ENCODE measurements at regions not wholly inside any gene's neighbourhood (a gene's known extent, or its start where the extent isn't known, plus 50 kb on each side); places are given as distances from the start of the nearest gene placed in this dataset.

DNA sequence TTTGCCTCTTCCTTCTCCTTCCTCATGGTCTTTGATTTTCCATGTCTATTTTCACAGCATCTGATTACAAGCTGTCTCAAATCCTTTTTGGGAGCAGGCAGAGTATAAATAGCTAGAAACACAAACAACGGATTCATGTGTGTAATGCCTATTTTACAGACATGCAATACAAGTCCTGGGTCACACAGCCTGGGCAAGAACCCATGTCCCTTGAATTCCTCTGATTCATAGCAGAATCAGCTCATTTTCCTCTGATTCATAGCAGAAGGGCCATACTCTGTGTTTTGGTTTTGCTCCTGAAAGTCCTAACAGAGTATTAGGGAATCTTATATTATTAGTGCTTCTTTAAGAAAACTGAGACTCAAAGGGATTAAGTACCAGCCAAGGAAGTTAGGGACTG lies 71.3 kb downstream of the IRX5 start:
- Histone ChIP-seq H3K4me1 (ENCODE audit: control insufficient read depth, insufficient read depth, low read length) (no peaks in the 10 kb centered on the region), H3K9me3 (ENCODE audit: control insufficient read depth, insufficient read depth, low read depth, low read length) (no peaks in the 10 kb centered on the region), H3K27me3 (ENCODE audit: control insufficient read depth, insufficient read depth, low read length) (no peaks in the 10 kb centered on the region)

DNA sequence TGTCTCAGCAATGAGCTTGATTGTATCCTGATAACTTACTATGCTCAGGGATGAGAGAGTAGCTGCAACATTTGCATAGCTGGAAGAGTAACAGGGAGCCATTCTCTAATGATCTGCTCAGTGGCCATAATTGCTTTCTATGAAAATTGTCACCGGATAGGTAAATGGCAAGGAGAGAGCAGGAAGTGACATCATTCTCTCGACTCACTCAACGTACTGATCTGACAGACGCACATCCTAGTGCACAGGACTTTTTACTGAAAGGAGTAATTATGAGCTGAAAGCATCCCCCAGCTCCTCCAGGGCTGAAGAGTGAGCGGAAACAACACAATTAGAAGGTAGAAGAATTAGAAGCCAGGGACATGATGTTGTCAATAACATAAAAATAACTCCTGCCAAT lies 71.8 kb downstream of the IRX5 start:
- Histone ChIP-seq H3K4me1 (ENCODE audit: control insufficient read depth, insufficient read depth, low read length) (no peaks in the 10 kb centered on the region), H3K36me3 (ENCODE audit: control insufficient read depth, insufficient read depth, low read length) (no peaks in the 10 kb centered on the region), H3K9me3 (ENCODE audit: control insufficient read depth, insufficient read depth, low read depth, low read length) (no peaks in the 10 kb centered on the region), H3K27ac (ENCODE audit: low read depth, low read length) (no peak overlapping the region), H3K4me3 (ENCODE audit: low read depth, low read length) (no peak overlapping the region), H3K9ac (ENCODE audit: low read length) (no peak overlapping the region), H3K27me3 (ENCODE audit: control insufficient read depth, insufficient read depth, low read length) (no peaks in the 10 kb centered on the region)

More for the DNA sequence above, 71.3 kb downstream of the IRX5 start:
- H3K4me3 ChIP-seq (ENCODE audit: low read depth, low read length) = no peak overlapping the region
- no peaks in the 10 kb centered on the region for H3K36me3 ChIP-seq (ENCODE audit: control insufficient read depth, insufficient read depth, low read length)
- H3K27ac ChIP-seq (ENCODE audit: low read depth, low read length) = no peak overlapping the region
- H3K9ac ChIP-seq (ENCODE audit: low read length) = no peak overlapping the region

DNA sequence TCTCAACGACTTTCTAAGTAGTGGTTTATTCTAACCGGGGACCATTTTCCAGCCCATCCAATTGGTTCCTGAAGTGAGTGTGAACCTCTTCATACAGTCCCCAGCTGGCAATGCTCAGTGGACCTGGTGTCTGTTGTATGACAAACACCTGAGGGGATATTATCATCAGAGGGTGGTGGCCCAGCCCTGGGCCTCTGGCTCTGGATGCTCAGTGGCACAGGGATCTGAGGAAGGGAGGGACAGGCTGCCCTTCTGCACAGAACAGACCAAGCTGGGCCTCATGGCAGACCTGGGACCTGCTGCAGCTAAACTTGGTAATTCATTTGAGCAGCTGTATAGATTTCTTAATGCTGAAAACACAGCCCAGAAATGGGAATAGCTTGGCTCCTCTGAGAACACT lies 72.6 kb downstream of the IRX5 start:
- H3K9me3 ChIP-seq (ENCODE audit: control insufficient read depth, insufficient read depth, low read depth, low read length) = no peaks in the 10 kb centered on the region
- no peak overlapping the region for H3K4me3 ChIP-seq (ENCODE audit: low read depth, low read length)
- no peaks in the 10 kb centered on the region for H3K36me3 ChIP-seq (ENCODE audit: control insufficient read depth, insufficient read depth, low read length)
- H3K4me1 ChIP-seq (ENCODE audit: control insufficient read depth, insufficient read depth, low read length) = no peaks in the 10 kb centered on the region
- no peaks in the 10 kb centered on the region for H3K27me3 ChIP-seq (ENCODE audit: control insufficient read depth, insufficient read depth, low read length)
- H3K9ac ChIP-seq (ENCODE audit: low read length) = no peak overlapping the region
- no peak overlapping the region for H3K27ac ChIP-seq (ENCODE audit: low read depth, low read length)

DNA sequence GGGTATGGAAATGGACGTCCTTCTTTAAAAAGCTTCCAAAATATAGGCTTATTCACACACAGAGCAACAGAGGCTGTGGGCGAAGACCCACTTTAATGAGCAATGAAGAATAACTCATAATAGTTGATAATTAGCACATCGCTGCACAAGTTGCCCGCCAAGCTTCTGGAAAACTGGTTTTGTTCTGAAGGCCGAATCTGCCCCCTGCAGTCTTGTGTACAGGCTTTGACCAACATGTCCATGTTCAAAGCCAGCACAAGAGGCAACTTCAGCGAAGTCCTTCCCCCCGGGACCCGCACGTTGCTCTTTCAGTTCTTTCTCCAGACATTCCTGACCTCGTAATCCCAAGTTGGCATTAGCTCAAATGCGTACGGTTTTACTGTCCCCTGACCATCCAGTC lies 73.3 kb downstream of the IRX5 start:
- no peaks in the 10 kb centered on the region for H3K4me1 ChIP-seq (ENCODE audit: control insufficient read depth, insufficient read depth, low read length)
- no peaks in the 10 kb centered on the region for H3K36me3 ChIP-seq (ENCODE audit: control insufficient read depth, insufficient read depth, low read length)
- H3K27me3 ChIP-seq (ENCODE audit: control insufficient read depth, insufficient read depth, low read length) = no peaks in the 10 kb centered on the region
- no peaks in the 10 kb centered on the region for H3K9me3 ChIP-seq (ENCODE audit: control insufficient read depth, insufficient read depth, low read depth, low read length)
- no peak overlapping the region for H3K4me3 ChIP-seq (ENCODE audit: low read depth, low read length)
- H3K27ac ChIP-seq (ENCODE audit: low read depth, low read length) = no peak overlapping the region
- no peak overlapping the region for H3K9ac ChIP-seq (ENCODE audit: low read length)

DNA sequence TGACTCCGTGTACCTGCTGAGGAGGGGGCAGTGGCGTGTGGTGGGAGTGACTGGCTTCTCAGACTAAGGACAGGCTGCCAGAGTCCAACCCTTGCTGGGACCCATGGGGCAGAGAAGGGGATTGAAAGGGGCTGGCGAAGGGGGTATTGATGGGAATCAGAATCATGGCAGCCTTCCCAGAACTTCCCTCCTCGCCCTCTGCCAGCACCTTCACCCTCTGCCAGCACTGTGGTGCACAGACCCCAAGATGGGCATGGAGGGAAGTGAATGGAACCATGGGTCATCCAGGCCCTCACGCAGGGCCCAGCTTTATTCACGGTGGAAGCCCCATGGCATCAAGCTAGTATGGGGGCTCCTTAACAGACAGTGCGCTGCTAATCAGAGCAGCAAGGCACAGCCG lies 76.8 kb downstream of the IRX5 start:
- H3K4me3 ChIP-seq (ENCODE audit: low read depth, low read length) = no peak overlapping the region
- H3K4me1 ChIP-seq (ENCODE audit: control insufficient read depth, insufficient read depth, low read length) = no peaks in the 10 kb centered on the region
- no peaks in the 10 kb centered on the region for H3K9me3 ChIP-seq (ENCODE audit: control insufficient read depth, insufficient read depth, low read depth, low read length)
- no peak overlapping the region for H3K9ac ChIP-seq (ENCODE audit: low read length)
- no peaks in the 10 kb centered on the region for H3K27me3 ChIP-seq (ENCODE audit: control insufficient read depth, insufficient read depth, low read length)
- no peak overlapping the region for H3K27ac ChIP-seq (ENCODE audit: low read depth, low read length)
- H3K36me3 ChIP-seq (ENCODE audit: control insufficient read depth, insufficient read depth, low read length) = no peaks in the 10 kb centered on the region

DNA sequence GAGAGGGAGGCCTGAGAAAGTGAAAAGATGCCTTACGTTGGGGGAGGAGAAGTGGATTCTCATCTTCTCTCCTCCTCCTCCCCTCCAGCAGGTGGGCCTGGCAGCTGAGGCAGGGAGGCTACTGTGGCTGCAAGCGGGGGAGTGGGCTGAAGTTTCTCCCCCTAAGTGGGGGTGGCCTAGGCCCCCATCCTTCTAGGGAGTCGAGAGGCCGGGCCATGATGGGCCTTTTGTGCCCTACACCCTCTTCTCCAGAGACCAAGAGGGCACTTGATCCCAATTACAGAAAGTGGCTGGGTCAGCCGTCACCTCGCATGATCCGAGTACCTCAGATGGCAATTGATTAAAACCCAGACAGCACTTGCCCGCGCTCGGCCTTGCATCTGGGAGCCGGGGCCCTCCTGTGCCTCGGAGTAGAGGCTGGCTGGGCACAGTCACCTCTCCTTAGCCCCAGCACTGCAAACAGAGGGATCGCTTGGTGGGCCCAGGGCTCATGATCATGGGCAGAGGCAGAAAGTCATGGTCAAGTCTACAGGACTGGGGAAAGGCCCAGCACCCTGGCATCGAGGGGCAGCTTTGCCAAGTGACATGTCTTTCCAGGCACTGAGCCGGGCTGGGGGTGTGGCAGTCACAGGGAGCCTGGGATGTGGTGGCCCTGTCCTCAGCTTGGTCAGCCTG lies 78.3 kb downstream of the IRX5 start:
- H3K9me3 ChIP-seq (ENCODE audit: control insufficient read depth, insufficient read depth, low read depth, low read length) = no peaks in the 10 kb centered on the region
- H3K27me3 ChIP-seq (ENCODE audit: control insufficient read depth, insufficient read depth, low read length) = no peaks in the 10 kb centered on the region
- no peak overlapping the region for H3K27ac ChIP-seq (ENCODE audit: low read depth, low read length)
- no peak overlapping the region for H3K4me3 ChIP-seq (ENCODE audit: low read depth, low read length)
- no peaks in the 10 kb centered on the region for H3K4me1 ChIP-seq (ENCODE audit: control insufficient read depth, insufficient read depth, low read length)
- no peak overlapping the region for H3K9ac ChIP-seq (ENCODE audit: low read length)
- H3K36me3 ChIP-seq (ENCODE audit: control insufficient read depth, insufficient read depth, low read length) = no peaks in the 10 kb centered on the region

DNA sequence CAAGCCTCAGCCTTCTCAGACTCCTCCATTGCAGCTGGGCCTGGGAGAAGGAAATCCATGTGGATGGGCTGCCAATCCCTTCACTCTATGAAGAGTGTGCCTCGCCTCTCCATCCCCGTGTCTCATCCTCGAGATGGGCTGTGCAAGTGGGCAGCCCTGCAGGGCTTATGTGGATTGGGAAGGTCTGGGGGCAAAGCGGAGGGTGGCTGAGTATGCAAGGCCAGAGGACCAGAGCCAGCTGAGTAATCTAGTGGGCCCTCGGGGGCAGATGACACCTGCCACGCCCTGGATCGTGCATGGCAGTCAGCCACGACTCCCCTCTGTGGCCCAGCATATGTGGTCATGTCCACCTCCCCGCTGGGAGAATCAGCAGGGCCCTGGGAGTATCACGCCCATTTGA lies 78.9 kb downstream of the IRX5 start:
- no peaks in the 10 kb centered on the region for H3K9me3 ChIP-seq (ENCODE audit: control insufficient read depth, insufficient read depth, low read depth, low read length)
- no peak overlapping the region for H3K9ac ChIP-seq (ENCODE audit: low read length)
- H3K27me3 ChIP-seq (ENCODE audit: control insufficient read depth, insufficient read depth, low read length) = no peaks in the 10 kb centered on the region
- no peak overlapping the region for H3K4me3 ChIP-seq (ENCODE audit: low read depth, low read length)
- H3K4me1 ChIP-seq (ENCODE audit: control insufficient read depth, insufficient read depth, low read length) = no peaks in the 10 kb centered on the region
- no peaks in the 10 kb centered on the region for H3K36me3 ChIP-seq (ENCODE audit: control insufficient read depth, insufficient read depth, low read length)
- no peak overlapping the region for H3K27ac ChIP-seq (ENCODE audit: low read depth, low read length)

DNA sequence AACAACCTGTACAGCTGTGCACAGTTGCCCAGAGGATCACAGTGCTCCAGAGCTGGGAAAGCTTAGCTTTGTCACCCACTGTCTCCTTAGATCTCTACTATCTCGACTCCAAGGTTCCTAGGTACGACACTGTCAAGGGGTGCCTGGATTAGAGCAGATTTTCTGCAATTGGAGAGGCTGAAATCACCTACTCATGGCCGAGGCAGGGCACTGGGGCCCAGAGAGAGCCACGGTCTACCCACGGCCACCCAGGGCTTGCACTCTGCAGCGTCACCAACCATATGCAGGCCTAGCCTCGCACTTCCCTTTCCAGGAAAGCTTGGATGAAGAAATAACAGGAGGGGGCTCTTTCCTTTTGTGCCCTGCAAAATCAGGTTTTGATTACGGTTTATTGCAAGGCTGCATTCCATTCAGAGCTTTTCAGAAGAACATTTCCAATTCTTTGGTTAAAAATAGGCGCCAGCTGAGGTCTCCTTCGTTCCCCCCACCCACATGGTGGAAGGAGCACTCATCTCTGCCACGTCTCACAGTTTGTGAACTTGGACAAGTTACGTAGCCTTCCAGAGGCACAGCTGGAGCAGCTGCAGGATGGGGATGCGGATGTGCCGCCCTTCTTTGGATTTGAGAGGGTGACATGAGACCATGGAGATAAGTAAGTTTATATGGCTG lies 80.0 kb downstream of the IRX5 start:
- Histone ChIP-seq H3K27me3 (ENCODE audit: control insufficient read depth, insufficient read depth, low read length) (no peaks in the 10 kb centered on the region), H3K27ac (ENCODE audit: low read depth, low read length) (no peak overlapping the region), H3K9ac (ENCODE audit: low read length) (no peak overlapping the region), H3K4me1 (ENCODE audit: control insufficient read depth, insufficient read depth, low read length) (no peaks in the 10 kb centered on the region), H3K4me3 (ENCODE audit: low read depth, low read length) (no peak overlapping the region), H3K36me3 (ENCODE audit: control insufficient read depth, insufficient read depth, low read length) (no peaks in the 10 kb centered on the region), H3K9me3 (ENCODE audit: control insufficient read depth, insufficient read depth, low read depth, low read length) (no peaks in the 10 kb centered on the region)

DNA sequence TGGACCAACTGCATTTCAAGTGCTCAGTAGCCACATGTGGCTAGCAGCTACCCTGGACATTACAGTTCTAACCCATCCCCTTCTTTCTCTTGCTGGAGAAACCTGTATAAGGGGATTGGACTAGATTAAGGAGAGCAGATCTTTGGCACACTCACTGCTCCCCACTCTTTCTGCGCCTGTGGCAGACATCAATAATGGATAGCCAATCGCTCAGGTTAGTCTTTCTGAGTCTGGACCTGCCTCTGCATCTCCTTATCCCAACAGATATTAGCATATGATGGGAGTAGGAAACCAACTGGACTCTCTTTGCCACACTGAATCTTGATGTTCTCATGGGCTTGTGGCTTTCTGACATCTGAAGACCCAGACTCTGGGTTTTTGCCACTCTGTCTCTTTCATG lies 81.7 kb downstream of the IRX5 start:
- no peak overlapping the region for H3K27ac ChIP-seq (ENCODE audit: low read depth, low read length)
- no peaks in the 10 kb centered on the region for H3K27me3 ChIP-seq (ENCODE audit: control insufficient read depth, insufficient read depth, low read length)
- H3K4me3 ChIP-seq (ENCODE audit: low read depth, low read length) = no peak overlapping the region
- H3K4me1 ChIP-seq (ENCODE audit: control insufficient read depth, insufficient read depth, low read length) = no peaks in the 10 kb centered on the region
- no peaks in the 10 kb centered on the region for H3K9me3 ChIP-seq (ENCODE audit: control insufficient read depth, insufficient read depth, low read depth, low read length)
- no peaks in the 10 kb centered on the region for H3K36me3 ChIP-seq (ENCODE audit: control insufficient read depth, insufficient read depth, low read length)
- no peak overlapping the region for H3K9ac ChIP-seq (ENCODE audit: low read length)

DNA sequence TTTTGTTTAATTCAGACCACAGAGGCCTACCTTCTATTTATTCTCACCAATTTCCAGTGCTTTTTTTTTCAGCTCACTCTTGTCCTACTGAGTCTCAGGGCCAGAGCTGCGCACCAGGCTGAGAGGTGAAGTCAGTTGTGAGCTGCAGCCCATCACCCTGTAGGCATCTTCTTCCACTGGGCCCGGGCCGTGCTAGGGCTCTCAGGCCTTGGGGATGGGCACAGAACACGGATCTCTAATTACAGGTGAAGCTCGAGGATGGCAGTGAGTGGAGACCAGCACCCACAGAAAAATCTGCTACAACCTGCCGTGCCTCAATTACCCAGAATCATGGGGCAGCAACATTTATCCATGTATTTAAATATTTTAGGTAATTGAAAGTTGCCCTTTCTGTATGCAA lies 82.1 kb downstream of the IRX5 start:
- no peaks in the 10 kb centered on the region for H3K4me1 ChIP-seq (ENCODE audit: control insufficient read depth, insufficient read depth, low read length)
- no peak overlapping the region for H3K9ac ChIP-seq (ENCODE audit: low read length)
- no peaks in the 10 kb centered on the region for H3K36me3 ChIP-seq (ENCODE audit: control insufficient read depth, insufficient read depth, low read length)
- H3K27ac ChIP-seq (ENCODE audit: low read depth, low read length) = no peak overlapping the region
- no peak overlapping the region for H3K4me3 ChIP-seq (ENCODE audit: low read depth, low read length)
- no peaks in the 10 kb centered on the region for H3K9me3 ChIP-seq (ENCODE audit: control insufficient read depth, insufficient read depth, low read depth, low read length)
- H3K27me3 ChIP-seq (ENCODE audit: control insufficient read depth, insufficient read depth, low read length) = no peaks in the 10 kb centered on the region

DNA sequence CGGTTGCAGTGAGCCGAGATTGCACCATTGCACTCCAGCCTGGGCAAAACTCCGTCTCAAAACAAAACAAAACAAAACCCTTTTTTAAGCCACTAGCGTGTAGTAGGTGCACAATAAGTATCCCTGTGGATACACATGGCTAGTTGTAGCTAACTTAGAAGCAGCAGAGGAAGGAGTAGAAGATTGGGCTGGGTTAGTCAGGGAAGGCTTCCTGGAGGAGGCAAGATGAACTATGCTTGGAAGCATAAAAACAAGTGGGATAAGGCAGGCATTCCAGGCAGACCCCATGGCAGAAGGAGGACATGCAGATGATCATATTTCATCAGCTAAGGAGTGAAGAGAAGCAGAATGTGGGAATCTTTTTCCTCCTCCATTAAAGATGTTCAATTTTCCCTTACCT lies 83.4 kb downstream of the IRX5 start:
- Histone ChIP-seq H3K27ac (ENCODE audit: low read depth, low read length) (no peak overlapping the region), H3K27me3 (ENCODE audit: control insufficient read depth, insufficient read depth, low read length) (no peaks in the 10 kb centered on the region)

More for the DNA sequence above, 83.4 kb downstream of the IRX5 start:
- no peak overlapping the region for H3K4me3 ChIP-seq (ENCODE audit: low read depth, low read length)
- H3K9ac ChIP-seq (ENCODE audit: low read length) = no peak overlapping the region
- no peaks in the 10 kb centered on the region for H3K36me3 ChIP-seq (ENCODE audit: control insufficient read depth, insufficient read depth, low read length)
- H3K9me3 ChIP-seq (ENCODE audit: control insufficient read depth, insufficient read depth, low read depth, low read length) = no peaks in the 10 kb centered on the region
- H3K4me1 ChIP-seq (ENCODE audit: control insufficient read depth, insufficient read depth, low read length) = no peaks in the 10 kb centered on the region

All from HUES6 (cell line).